K562 (cell line): ENCODE measurements at regions not wholly inside any gene's neighbourhood (a gene's known extent, or its start where the extent isn't known, plus 50 kb on each side); places are given as distances from the start of the nearest gene placed in this dataset.

Experiments
- CBFA2T2 ChIP-seq: fragments of 450-650 bp; conservative IDR thresholded peaks from 2 replicates; pipeline ENCODE4 v1.6.1; 2017; ENCODE audit warnings: mild to moderate bottlenecking
- DMBX1 ChIP-seq: fragments of 250-450 bp; sonication (Bioruptor Pico); IDR thresholded peaks from 2 replicates; pipeline ENCODE4 v1.8.0; 2022; ENCODE audit warnings: inconsistent platforms, mild to moderate bottlenecking, moderate library complexity, borderline replicate concordance
- DPF2 ChIP-seq: fragments of 450-650 bp; IDR thresholded peaks from 2 replicates; pipeline ENCODE4 v1.6.1; 2016
- FIP1L1 ChIP-seq: fragments of 200-400 bp; formaldehyde crosslinking; IDR thresholded peaks from 2 replicates; pipeline ENCODE4 v1.6.1; 2018; ENCODE audit warnings: mild to moderate bottlenecking, low read depth, low read length; ENCODE audit not compliant: poor library complexity, severe bottlenecking
- GATA2 ChIP-seq: sonication (generic); formaldehyde crosslinking; IDR thresholded peaks from 2 replicates; pipeline ENCODE4 v1.4.0; 2020; ENCODE audit warnings: mild to moderate bottlenecking, missing genetic modification reagents
- ID3 ChIP-seq, 2 experiments: fragments of 250-450 bp in 1 of 2; fragments of 450-650 bp in 1 of 2; sonication (Bioruptor Pico) in 1 of 2; IDR thresholded peaks; 2 replicates each; pipeline versions ENCODE4 v1.6.1 to v1.8.0; 2016 to 2021; ENCODE audit warnings: mild to moderate bottlenecking in 2 of 2, moderate library complexity in 2 of 2, missing compliant biosample characterization in 1 of 2, missing genetic modification characterization in 1 of 2
- KDM1A ChIP-seq, 2 experiments: fragments of 450-650 bp; IDR thresholded peaks; 2 replicates each; pipeline ENCODE4 v1.6.1; 2016; ENCODE audit warnings: mild to moderate bottlenecking in 2 of 2
- KDM5B ChIP-seq: fragments of 200-600 bp; sonication (generic); IDR thresholded peaks from 2 replicates; pipeline ENCODE4 v1.6.1; 2012; ENCODE audit warnings: low read depth, mild to moderate bottlenecking, moderate library complexity, low read length, control low read depth, inconsistent platforms; ENCODE audit not compliant: insufficient replicate concordance
- KLF16 ChIP-seq: IDR thresholded peaks from 2 replicates; pipeline ENCODE4 v1.6.1; 2016; ENCODE audit warnings: antibody characterized with exemption
- MEIS2 ChIP-seq: fragments of 450-650 bp; IDR thresholded peaks from 2 replicates; pipeline ENCODE4 v1.6.1; 2014; ENCODE audit warnings: mild to moderate bottlenecking; ENCODE audit not compliant: partially characterized antibody
- NCOR1 ChIP-seq: fragments of 450-650 bp; IDR thresholded peaks from 2 replicates; pipeline ENCODE4 v1.6.1; 2016; ENCODE audit warnings: mild to moderate bottlenecking, moderate library complexity
- NFIC ChIP-seq: fragments of 450-650 bp; IDR thresholded peaks from 2 replicates; pipeline ENCODE4 v1.6.1; 2017; ENCODE audit warnings: mild to moderate bottlenecking, inconsistent platforms
- PHB2 ChIP-seq: fragments of 450-650 bp; IDR thresholded peaks from 2 replicates; pipeline ENCODE4 v1.6.1; 2017; ENCODE audit warnings: low read depth
- RBM39 ChIP-seq: fragments of 200-400 bp; formaldehyde crosslinking; optimal IDR thresholded peaks from 2 replicates; pipeline ENCODE3; 2018; ENCODE audit warnings: low read depth, low read length
- RCOR1 ChIP-seq, 2 experiments: IDR thresholded peaks; 2 replicates each; pipeline ENCODE4 v1.6.1; 2012; ENCODE audit warnings: low read depth in 2 of 2, low read length in 2 of 2, borderline replicate concordance in 1 of 2, improper control_type of control experiment in 1 of 2
- SAFB2 ChIP-seq: fragments of 200-400 bp; formaldehyde crosslinking; IDR thresholded peaks from 2 replicates; pipeline ENCODE4 v1.6.1; 2018; ENCODE audit warnings: borderline replicate concordance, low read length, low read depth, moderate library complexity; ENCODE audit not compliant: severe bottlenecking
- SMAD2 ChIP-seq: fragments of 150-350 bp; IDR thresholded peaks from 2 replicates; pipeline ENCODE4 v1.6.1; 2014; ENCODE audit warnings: low read depth, mild to moderate bottlenecking, low read length
- SMAD4 ChIP-seq: fragments of 250-450 bp; sonication (Bioruptor Pico); conservative IDR thresholded peaks from 2 replicates; pipeline ENCODE4 v1.8.0; 2021; ENCODE audit warnings: inconsistent platforms, mild to moderate bottlenecking, moderate library complexity
- TEAD1 ChIP-seq, 2 experiments: fragments of 450-650 bp in 1 of 2; sonication (generic) in 1 of 2; formaldehyde crosslinking; IDR thresholded peaks; 2 replicates each; pipeline versions ENCODE4 v1.4.0 to v1.8.0; 2020 to 2022; ENCODE audit warnings: mild to moderate bottlenecking in 2 of 2, missing genetic modification reagents in 1 of 2
- TEAD4 ChIP-seq, 2 experiments: sonication (generic) in 1 of 2; formaldehyde crosslinking in 1 of 2; IDR thresholded peaks; 2 replicates each; pipeline versions ENCODE4 v1.6.1 to v1.8.0; 2012 to 2022; ENCODE audit warnings: borderline replicate concordance in 1 of 2, inconsistent platforms in 1 of 2, low read length in 1 of 2, mild to moderate bottlenecking in 1 of 2, missing genetic modification reagents in 1 of 2
- WHSC1 ChIP-seq: IDR thresholded peaks from one replicate; pipeline ENCODE4 v1.6.1; 2012; ENCODE audit warnings: low read length, control low read depth, inconsistent platforms
- ZNF830 ChIP-seq: fragments of 250-450 bp; sonication (Bioruptor Pico); IDR thresholded peaks from 2 replicates; pipeline ENCODE4 v1.5.0; 2021; ENCODE audit warnings: mild to moderate bottlenecking
- TF ChIP-seq, protein P1 (sequence below): fragments of 450-650 bp; IDR thresholded peaks from 2 replicates; pipeline ENCODE4 v1.6.1; 2016; ENCODE audit warnings: mild to moderate bottlenecking
- TF ChIP-seq, protein P2 (sequence below): fragments of 450-650 bp; IDR thresholded peaks from 2 replicates; pipeline ENCODE4 v1.6.1; 2018; ENCODE audit not compliant: partially characterized antibody

DNA sequence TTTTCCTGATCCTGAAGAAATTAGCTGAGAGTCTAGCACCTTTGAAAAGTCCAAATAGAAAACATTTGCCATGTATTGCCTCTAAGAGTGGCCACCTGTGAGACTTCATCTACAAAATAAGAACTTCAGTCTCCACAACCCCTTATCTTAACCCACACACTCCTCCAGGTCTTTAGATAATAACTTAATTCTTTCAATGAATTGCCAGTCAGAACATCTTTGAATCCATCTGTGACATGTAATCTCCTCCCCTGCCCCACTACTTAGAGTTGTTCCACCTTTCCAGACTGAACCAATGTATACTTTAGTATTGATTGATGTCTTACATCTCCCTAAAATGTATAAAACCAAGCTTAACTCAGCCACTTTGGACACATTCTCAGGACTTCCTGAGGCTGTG is 84.4 kb upstream of the FAM171A1 start (continued):
- TF ChIP-seq ID3 (CRISPR knock-in tag; IDR thresholded peaks at IDR 0.05) (no peak), ID3 (tag; IDR thresholded peaks at IDR 0.05) (no peak), TEAD1 (CRISPR knock-in tag; IDR thresholded peaks at IDR 0.05) (0 out of 4 replicates have a peak, but pooled peaks of 1 of the 2 experiments have one; percentile 30), MEIS2 (peak; percentile 64), KDM5B (no peak), KDM1A (IDR thresholded peaks at IDR 0.05) (peak; percentile 33 to 69; a peak in 2 of 4 replicates), KLF16 (peak; percentile 88), DPF2 (peak; percentile 67), FIP1L1 (no peak), SMAD2 (no peak), NFIC (peak; percentile 68), CBFA2T2 (peak; percentile 93), TEAD4 (IDR thresholded peaks at IDR 0.05; ENCODE audit: low read length) (peak; percentile 93), TEAD4 (CRISPR knock-in tag; IDR thresholded peaks at IDR 0.05; ENCODE audit: borderline replicate concordance) (no peak), RCOR1 (IDR thresholded peaks at IDR 0.05; ENCODE audit: borderline replicate concordance in 1 of 2, low read depth in 2 of 2, low read length in 2 of 2) (peak in 1 of 2 experiments; percentile 76; a peak in 2 of 4 replicates), NCOR1 (peak; percentile 86), ZNF830 (no peak), GATA2 (peak; percentile 65), WHSC1 (no peak), RBM39 (no peak), DMBX1 (0 out of 2 replicates have a peak, but pooled peaks have one; percentile 42), PHB2 (peak; percentile 41; the same call in 1 of the 2 replicates), SMAD4 (CRISPR knock-in tag) (peak; percentile 59; the same call in 1 of the 2 replicates), SAFB2 (no peak)
- TF ChIP-seq, protein P1, sequence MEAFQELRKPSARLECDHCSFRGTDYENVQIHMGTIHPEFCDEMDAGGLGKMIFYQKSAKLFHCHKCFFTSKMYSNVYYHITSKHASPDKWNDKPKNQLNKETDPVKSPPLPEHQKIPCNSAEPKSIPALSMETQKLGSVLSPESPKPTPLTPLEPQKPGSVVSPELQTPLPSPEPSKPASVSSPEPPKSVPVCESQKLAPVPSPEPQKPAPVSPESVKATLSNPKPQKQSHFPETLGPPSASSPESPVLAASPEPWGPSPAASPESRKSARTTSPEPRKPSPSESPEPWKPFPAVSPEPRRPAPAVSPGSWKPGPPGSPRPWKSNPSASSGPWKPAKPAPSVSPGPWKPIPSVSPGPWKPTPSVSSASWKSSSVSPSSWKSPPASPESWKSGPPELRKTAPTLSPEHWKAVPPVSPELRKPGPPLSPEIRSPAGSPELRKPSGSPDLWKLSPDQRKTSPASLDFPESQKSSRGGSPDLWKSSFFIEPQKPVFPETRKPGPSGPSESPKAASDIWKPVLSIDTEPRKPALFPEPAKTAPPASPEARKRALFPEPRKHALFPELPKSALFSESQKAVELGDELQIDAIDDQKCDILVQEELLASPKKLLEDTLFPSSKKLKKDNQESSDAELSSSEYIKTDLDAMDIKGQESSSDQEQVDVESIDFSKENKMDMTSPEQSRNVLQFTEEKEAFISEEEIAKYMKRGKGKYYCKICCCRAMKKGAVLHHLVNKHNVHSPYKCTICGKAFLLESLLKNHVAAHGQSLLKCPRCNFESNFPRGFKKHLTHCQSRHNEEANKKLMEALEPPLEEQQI, result peak; percentile 51; the same call in 1 of the 2 replicates
- TF ChIP-seq, protein P2, sequence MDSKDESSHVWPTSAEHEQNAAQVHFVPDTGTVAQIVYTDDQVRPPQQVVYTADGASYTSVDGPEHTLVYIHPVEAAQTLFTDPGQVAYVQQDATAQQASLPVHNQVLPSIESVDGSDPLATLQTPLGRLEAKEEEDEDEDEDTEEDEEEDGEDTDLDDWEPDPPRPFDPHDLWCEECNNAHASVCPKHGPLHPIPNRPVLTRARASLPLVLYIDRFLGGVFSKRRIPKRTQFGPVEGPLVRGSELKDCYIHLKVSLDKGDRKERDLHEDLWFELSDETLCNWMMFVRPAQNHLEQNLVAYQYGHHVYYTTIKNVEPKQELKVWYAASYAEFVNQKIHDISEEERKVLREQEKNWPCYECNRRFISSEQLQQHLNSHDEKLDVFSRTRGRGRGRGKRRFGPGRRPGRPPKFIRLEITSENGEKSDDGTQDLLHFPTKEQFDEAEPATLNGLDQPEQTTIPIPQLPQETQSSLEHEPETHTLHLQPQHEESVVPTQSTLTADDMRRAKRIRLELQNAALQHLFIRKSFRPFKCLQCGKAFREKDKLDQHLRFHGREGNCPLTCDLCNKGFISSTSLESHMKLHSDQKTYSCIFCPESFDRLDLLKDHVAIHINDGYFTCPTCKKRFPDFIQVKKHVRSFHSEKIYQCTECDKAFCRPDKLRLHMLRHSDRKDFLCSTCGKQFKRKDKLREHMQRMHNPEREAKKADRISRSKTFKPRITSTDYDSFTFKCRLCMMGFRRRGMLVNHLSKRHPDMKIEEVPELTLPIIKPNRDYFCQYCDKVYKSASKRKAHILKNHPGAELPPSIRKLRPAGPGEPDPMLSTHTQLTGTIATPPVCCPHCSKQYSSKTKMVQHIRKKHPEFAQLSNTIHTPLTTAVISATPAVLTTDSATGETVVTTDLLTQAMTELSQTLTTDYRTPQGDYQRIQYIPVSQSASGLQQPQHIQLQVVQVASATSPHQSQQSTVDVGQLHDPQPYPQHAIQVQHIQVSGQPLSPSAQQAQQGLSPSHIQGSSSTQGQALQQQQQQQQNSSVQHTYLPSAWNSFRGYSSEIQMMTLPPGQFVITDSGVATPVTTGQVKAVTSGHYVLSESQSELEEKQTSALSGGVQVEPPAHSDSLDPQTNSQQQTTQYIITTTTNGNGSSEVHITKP, result peak; percentile 76
